GM23338 (cell line): ENCODE measurements at regions not wholly inside any gene's neighbourhood (a gene's known extent, or its start where the extent isn't known, plus 50 kb on each side); places are given as distances from the start of the nearest gene placed in this dataset.

ENCODE experiments used
- ATAC-seq: fragments of 200-7000 bp; cut with Tn5 transposase; 3 replicates; pipeline ENCODE4 v1.9.1; 2020
- DNase-seq: peaks from one replicate; pipeline ENCODE4 v3.0.0-alpha.2; 2015; ENCODE audit warnings: low spot score
- H2AFZ ChIP-seq: fragments of 200-600 bp; sonication (generic); 2 replicates; pipeline ENCODE4 v1.8.0; 2016; ENCODE audit warnings: antibody characterized with exemption, mild to moderate bottlenecking, moderate library complexity
- H3F3A ChIP-seq: fragments of 200-600 bp; sonication (generic); replicated peaks from 2 replicates; pipeline ENCODE4 v1.8.0; 2017; ENCODE audit warnings: antibody characterized with exemption, mixed run types, low read depth
- H3K27ac ChIP-seq: fragments of 200-600 bp; sonication (generic); 2 replicates; pipeline ENCODE4 v1.6.1; 2016; ENCODE audit warnings: low read depth
- H3K27me3 ChIP-seq: fragments of 200-600 bp; sonication (generic); 2 replicates; pipeline ENCODE4 v1.8.0; 2016; ENCODE audit warnings: mild to moderate bottlenecking, mixed run types, moderate library complexity; ENCODE audit not compliant: insufficient read depth
- H3K36me3 ChIP-seq: fragments of 200-600 bp; sonication (generic); 2 replicates; pipeline ENCODE4 v1.8.0; 2016; ENCODE audit warnings: mild to moderate bottlenecking; ENCODE audit not compliant: insufficient read depth
- H3K4me1 ChIP-seq: fragments of 200-600 bp; sonication (generic); 2 replicates; pipeline ENCODE4 v1.8.0; 2016; ENCODE audit warnings: mild to moderate bottlenecking, moderate library complexity; ENCODE audit not compliant: insufficient read depth
- H3K4me2 ChIP-seq: fragments of 200-600 bp; sonication (generic); 2 replicates; pipeline ENCODE4 v1.7.1; 2017; ENCODE audit warnings: mixed run types
- H3K4me3 ChIP-seq: fragments of 200-600 bp; sonication (generic); 2 replicates; pipeline ENCODE4 v1.6.1; 2016; ENCODE audit warnings: mixed run types
- H3K79me2 ChIP-seq: fragments of 200-600 bp; sonication (generic); replicated peaks from 2 replicates; pipeline ENCODE4 v1.8.0; 2017; ENCODE audit warnings: mild to moderate bottlenecking; ENCODE audit not compliant: insufficient read depth
- H3K9me2 ChIP-seq: fragments of 200-600 bp; sonication (generic); 2 replicates; pipeline ENCODE4 v1.8.0; 2017; ENCODE audit not compliant: insufficient read depth
- H4K20me1 ChIP-seq: fragments of 200-600 bp; sonication (generic); replicated peaks from 2 replicates; pipeline ENCODE4 v1.8.0; 2017; ENCODE audit warnings: mild to moderate bottlenecking; ENCODE audit not compliant: insufficient read depth
- H3K27ac Mint-ChIP-seq: 2 replicates; pipeline ENCODE4 v1.8.0; 2020; ENCODE audit warnings: inconsistent platforms, mild to moderate bottlenecking, moderate library complexity, mixed read lengths
- H3K27me3 Mint-ChIP-seq: 3 replicates; pipeline ENCODE4 v1.8.0; 2022; ENCODE audit warnings: low read depth, mild to moderate bottlenecking, moderate library complexity, mixed read lengths, inconsistent platforms; ENCODE audit not compliant: insufficient read depth, poor library complexity
- H3K36me3 Mint-ChIP-seq: 3 replicates; pipeline ENCODE4 v1.8.0; 2021; ENCODE audit warnings: low read depth, mild to moderate bottlenecking, inconsistent platforms, moderate library complexity, mixed read lengths
- H3K4me1 Mint-ChIP-seq: 3 replicates; pipeline ENCODE4 v1.8.0; 2020; ENCODE audit warnings: mild to moderate bottlenecking, inconsistent platforms, mixed read lengths
- H3K4me3 Mint-ChIP-seq: 3 replicates; pipeline ENCODE4 v1.8.0; 2021; ENCODE audit warnings: moderate library complexity, mild to moderate bottlenecking, inconsistent platforms, mixed read lengths
- H3K9me3 Mint-ChIP-seq: 3 replicates; pipeline ENCODE4 v1.8.0; 2020; ENCODE audit warnings: moderate library complexity, mild to moderate bottlenecking, inconsistent platforms, mixed read lengths
- NANOG ChIP-seq: IDR thresholded peaks from 2 replicates; pipeline ENCODE4 v1.6.1; 2016; ENCODE audit warnings: antibody characterized with exemption, borderline replicate concordance
- REST ChIP-seq: IDR thresholded peaks from one replicate; pipeline ENCODE4 v1.6.1; 2018; ENCODE audit warnings: antibody characterized with exemption; ENCODE audit not compliant: unreplicated experiment
- TF ChIP-seq, protein P1 (sequence below): fragments of 250-450 bp; sonication (Bioruptor Pico); IDR thresholded peaks from 2 replicates; pipeline ENCODE4 v1.5.0; 2020; ENCODE audit warnings: mild to moderate bottlenecking, moderate library complexity

DNA sequence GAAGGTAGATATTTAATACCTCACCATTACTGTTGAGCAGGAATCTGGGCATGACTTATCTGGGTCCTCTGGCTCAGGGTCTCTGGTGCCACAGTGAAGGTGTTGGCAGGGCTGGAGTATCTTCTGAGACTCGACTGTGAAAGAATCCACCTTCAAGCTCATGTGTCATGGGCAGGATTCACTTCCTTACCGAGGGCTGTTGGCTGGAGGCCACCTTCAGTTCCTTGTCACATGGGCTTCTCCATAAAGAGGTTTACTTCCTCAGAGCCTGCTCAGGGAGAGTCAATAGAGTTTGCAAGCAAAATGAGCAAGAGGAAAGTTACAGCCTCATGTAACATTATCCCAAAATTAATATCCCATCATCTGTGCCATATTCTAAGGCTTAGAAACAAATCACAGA, 459.5 kb downstream of the NR2F2 start:
- Histone ChIP-seq H3K4me3 (no peak overlapping the region), H2AFZ (no peak overlapping the region), H4K20me1 (no peaks in the 10 kb centered on the region), H3K4me1 (no peaks in the 10 kb centered on the region), H3K27me3 (no peaks in the 10 kb centered on the region), H3F3A (no peaks in the 10 kb centered on the region), H3K9me2 (peaks cover 16% of the 10 kb centered on the region; the same call in 1 of the 2 replicates), H3K79me2 (no peaks in the 10 kb centered on the region), H3K36me3 (no peaks in the 10 kb centered on the region), H3K4me2 (no peak overlapping the region), H3K27ac (no peak overlapping the region)
- Mint-ChIP-seq H3K9me3 (no peaks in the 10 kb centered on the region), H3K4me3 (no peak overlapping the region), H3K27ac (no peak overlapping the region), H3K27me3 (peaks cover 2% of the 10 kb centered on the region), H3K36me3 (no peaks in the 10 kb centered on the region), H3K4me1 (no peaks in the 10 kb centered on the region)
- TF ChIP-seq, protein P1, sequence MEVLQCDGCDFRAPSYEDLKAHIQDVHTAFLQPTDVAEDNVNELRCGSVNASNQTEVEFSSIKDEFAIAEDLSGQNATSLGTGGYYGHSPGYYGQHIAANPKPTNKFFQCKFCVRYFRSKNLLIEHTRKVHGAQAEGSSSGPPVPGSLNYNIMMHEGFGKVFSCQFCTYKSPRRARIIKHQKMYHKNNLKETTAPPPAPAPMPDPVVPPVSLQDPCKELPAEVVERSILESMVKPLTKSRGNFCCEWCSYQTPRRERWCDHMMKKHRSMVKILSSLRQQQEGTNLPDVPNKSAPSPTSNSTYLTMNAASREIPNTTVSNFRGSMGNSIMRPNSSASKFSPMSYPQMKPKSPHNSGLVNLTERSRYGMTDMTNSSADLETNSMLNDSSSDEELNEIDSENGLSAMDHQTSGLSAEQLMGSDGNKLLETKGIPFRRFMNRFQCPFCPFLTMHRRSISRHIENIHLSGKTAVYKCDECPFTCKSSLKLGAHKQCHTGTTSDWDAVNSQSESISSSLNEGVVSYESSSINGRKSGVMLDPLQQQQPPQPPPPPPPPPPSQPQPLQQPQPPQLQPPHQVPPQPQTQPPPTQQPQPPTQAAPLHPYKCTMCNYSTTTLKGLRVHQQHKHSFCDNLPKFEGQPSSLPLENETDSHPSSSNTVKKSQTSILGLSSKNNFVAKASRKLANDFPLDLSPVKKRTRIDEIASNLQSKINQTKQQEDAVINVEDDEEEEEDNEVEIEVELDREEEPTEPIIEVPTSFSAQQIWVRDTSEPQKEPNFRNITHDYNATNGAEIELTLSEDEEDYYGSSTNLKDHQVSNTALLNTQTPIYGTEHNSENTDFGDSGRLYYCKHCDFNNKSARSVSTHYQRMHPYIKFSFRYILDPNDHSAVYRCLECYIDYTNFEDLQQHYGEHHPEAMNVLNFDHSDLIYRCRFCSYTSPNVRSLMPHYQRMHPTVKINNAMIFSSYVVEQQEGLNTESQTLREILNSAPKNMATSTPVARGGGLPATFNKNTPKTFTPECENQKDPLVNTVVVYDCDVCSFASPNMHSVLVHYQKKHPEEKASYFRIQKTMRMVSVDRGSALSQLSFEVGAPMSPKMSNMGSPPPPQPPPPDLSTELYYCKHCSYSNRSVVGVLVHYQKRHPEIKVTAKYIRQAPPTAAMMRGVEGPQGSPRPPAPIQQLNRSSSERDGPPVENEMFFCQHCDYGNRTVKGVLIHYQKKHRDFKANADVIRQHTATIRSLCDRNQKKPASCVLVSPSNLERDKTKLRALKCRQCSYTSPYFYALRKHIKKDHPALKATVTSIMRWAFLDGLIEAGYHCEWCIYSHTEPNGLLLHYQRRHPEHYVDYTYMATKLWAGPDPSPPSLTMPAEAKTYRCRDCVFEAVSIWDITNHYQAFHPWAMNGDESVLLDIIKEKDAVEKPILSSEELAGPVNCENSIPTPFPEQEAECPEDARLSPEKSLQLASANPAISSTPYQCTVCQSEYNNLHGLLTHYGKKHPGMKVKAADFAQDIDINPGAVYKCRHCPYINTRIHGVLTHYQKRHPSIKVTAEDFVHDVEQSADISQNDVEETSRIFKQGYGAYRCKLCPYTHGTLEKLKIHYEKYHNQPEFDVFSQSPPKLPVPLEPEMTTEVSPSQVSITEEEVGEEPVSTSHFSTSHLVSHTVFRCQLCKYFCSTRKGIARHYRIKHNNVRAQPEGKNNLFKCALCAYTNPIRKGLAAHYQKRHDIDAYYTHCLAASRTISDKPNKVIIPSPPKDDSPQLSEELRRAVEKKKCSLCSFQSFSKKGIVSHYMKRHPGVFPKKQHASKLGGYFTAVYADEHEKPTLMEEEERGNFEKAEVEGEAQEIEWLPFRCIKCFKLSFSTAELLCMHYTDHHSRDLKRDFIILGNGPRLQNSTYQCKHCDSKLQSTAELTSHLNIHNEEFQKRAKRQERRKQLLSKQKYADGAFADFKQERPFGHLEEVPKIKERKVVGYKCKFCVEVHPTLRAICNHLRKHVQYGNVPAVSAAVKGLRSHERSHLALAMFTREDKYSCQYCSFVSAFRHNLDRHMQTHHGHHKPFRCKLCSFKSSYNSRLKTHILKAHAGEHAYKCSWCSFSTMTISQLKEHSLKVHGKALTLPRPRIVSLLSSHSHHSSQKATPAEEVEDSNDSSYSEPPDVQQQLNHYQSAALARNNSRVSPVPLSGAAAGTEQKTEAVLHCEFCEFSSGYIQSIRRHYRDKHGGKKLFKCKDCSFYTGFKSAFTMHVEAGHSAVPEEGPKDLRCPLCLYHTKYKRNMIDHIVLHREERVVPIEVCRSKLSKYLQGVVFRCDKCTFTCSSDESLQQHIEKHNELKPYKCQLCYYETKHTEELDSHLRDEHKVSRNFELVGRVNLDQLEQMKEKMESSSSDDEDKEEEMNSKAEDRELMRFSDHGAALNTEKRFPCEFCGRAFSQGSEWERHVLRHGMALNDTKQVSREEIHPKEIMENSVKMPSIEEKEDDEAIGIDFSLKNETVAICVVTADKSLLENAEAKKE (CRISPR knock-in tag), result no peak
- DNase-seq (no peak), ATAC-seq (no peak)

GRCh38 chr15:96792216-96792615, 461.7 kb downstream of the NR2F2 start:
- Histone ChIP-seq H4K20me1 (no peaks in the 10 kb centered on the region), H3K27ac (no peak overlapping the region), H3F3A (no peaks in the 10 kb centered on the region), H3K27me3 (no peaks in the 10 kb centered on the region), H3K4me2 (no peak overlapping the region), H3K4me3 (no peak overlapping the region), H3K79me2 (no peaks in the 10 kb centered on the region), H2AFZ (no peak overlapping the region), H3K9me2 (peaks cover 12% of the 10 kb centered on the region; the same call in 1 of the 2 replicates), H3K4me1 (no peaks in the 10 kb centered on the region), H3K36me3 (no peaks in the 10 kb centered on the region)
- ATAC-seq (no peak), DNase-seq (no peak)
- H3K4me1 Mint-ChIP-seq, result no peaks in the 10 kb centered on the region
- H3K27me3 Mint-ChIP-seq, result peaks cover 2% of the 10 kb centered on the region
- H3K4me3 Mint-ChIP-seq, result no peak overlapping the region
- H3K27ac Mint-ChIP-seq, result no peak overlapping the region
- H3K36me3 Mint-ChIP-seq, result no peaks in the 10 kb centered on the region
- no peak for TF ChIP-seq NANOG
- no peak for TF ChIP-seq REST
- H3K9me3 Mint-ChIP-seq, result no peaks in the 10 kb centered on the region
